Panc1 (cell line): ENCODE measurements at regions not wholly inside any gene's neighbourhood (a gene's known extent, or its start where the extent isn't known, plus 50 kb on each side); places are given as distances from the start of the nearest gene placed in this dataset.
A peak's percentile ranks its signal among the peaks of the same experiment; 100 is the strongest.

Experiments used
- ATAC-seq: fragments of 200-7000 bp; cut with Tn5 transposase; 2 replicates; pipeline ENCODE4 v1.9.1; 2020; ENCODE audit warnings: mild to moderate bottlenecking, moderate library complexity
- BruUV-seq: library from RNA; stranded (reverse); fragments of 400-500 nt; replicated peaks from 2 replicates; lab custom pipeline; 2021; lab: Mats Ljungman, UMichigan
- CTCF ChIA-PET: fragments of 300-600 bp; sonication (Branson Sonifier 250); formaldehyde crosslinking; loops from one replicate; lab custom pipeline; 2022; ENCODE audit warnings: antibody characterized with exemption; lab: Charles Lee
- POLR2A ChIA-PET: fragments of 300-600 bp; sonication (Branson Sonifier 250); formaldehyde crosslinking; loops from one replicate; lab custom pipeline; 2022; ENCODE audit warnings: antibody characterized with exemption; lab: Charles Lee
- DNase-seq: peaks from one replicate; pipeline ENCODE4 v3.0.0-alpha.2; 2010; ENCODE audit warnings: low read depth, low spot score
- H3K27ac ChIP-seq: 2 replicates; pipeline ENCODE4 v1.5.1; 2011; ENCODE audit warnings: mild to moderate bottlenecking, low read length, inconsistent platforms
- H3K27me3 ChIP-seq: fragments of 200-500 bp; sonication (Bioruptor generic); 2 replicates; pipeline ENCODE4 v1.6.0; 2014; ENCODE audit warnings: low read length, inconsistent platforms; ENCODE audit not compliant: control insufficient read depth, insufficient read depth
- H3K36me3 ChIP-seq: fragments of 200-500 bp; sonication (Bioruptor generic); 2 replicates; pipeline ENCODE4 v1.5.1; 2014; ENCODE audit warnings: inconsistent platforms, mild to moderate bottlenecking, low read length, moderate library complexity; ENCODE audit not compliant: control insufficient read depth, insufficient read depth
- H3K4me1 ChIP-seq: 2 replicates; pipeline ENCODE4 v1.5.1; 2011; ENCODE audit warnings: inconsistent platforms, mild to moderate bottlenecking, low read length, moderate library complexity; ENCODE audit not compliant: control insufficient read depth, insufficient read depth
- H3K4me3 ChIP-seq, 2 experiments: 2 replicates each; pipeline ENCODE4 v1.5.1; 2011 to 2012; ENCODE audit warnings: low read depth in 2 of 2, low read length in 2 of 2, mild to moderate bottlenecking in 2 of 2, inconsistent platforms in 1 of 2, moderate library complexity in 1 of 2
- H3K9me3 ChIP-seq: fragments of 200-500 bp; sonication (Bioruptor generic); 2 replicates; pipeline ENCODE4 v1.5.1; 2014; ENCODE audit warnings: low read depth, mild to moderate bottlenecking, inconsistent platforms, low read length, moderate library complexity; ENCODE audit not compliant: control insufficient read depth, insufficient read depth
- CTCF ChIP-seq: fragments of 450-650 bp; IDR thresholded peaks from 2 replicates; pipeline ENCODE4 v1.5.1; 2017; ENCODE audit warnings: mild to moderate bottlenecking
- POLR2AphosphoS5 ChIP-seq: IDR thresholded peaks from 2 replicates; pipeline ENCODE4 v1.6.1; 2012; ENCODE audit warnings: mild to moderate bottlenecking, low read depth, low read length, moderate library complexity
- REST ChIP-seq, 2 experiments: IDR thresholded peaks; 2 replicates each; pipeline ENCODE4 v1.6.1; 2011 to 2012; ENCODE audit warnings: low read depth in 2 of 2, control low read depth in 1 of 2, low read length in 1 of 2, mild to moderate bottlenecking in 1 of 2, moderate library complexity in 1 of 2; ENCODE audit not compliant: insufficient read depth in 1 of 2
- SIN3A ChIP-seq: IDR thresholded peaks from 2 replicates; pipeline ENCODE4 v1.6.1; 2012; ENCODE audit warnings: low read depth, mild to moderate bottlenecking, low read length, moderate library complexity, borderline replicate concordance; ENCODE audit not compliant: insufficient read depth
- TCF7L2 ChIP-seq: IDR thresholded peaks from 2 replicates; pipeline ENCODE4 v1.6.1; 2011; ENCODE audit warnings: mild to moderate bottlenecking, low read depth, low read length, inconsistent platforms
- in situ Hi-C: cut with HindIII; loops from 2 replicates; pipeline ENCODE4 v1.10.0; 2016; ENCODE audit warnings: low sequenced_read_pairs, low pct_unique_long_range_greater_than_20kb
- intact Hi-C: fragments of 100-400 bp; cut with micrococcal nuclease; formaldehyde crosslinking; loops from one replicate; pipeline ENCODE4 v1.10.0; 2022; ENCODE audit not compliant: unreplicated experiment

- intact Hi-C loops (no loop called here), in situ Hi-C loops (no loop called here)
- no TSS peak for BruUV-seq
- no peak overlapping the region for H3K4me3 ChIP-seq
- ChIA-PET CTCF (no interaction called here), POLR2A (no interaction called here)
- H3K4me1 ChIP-seq = no peaks in the 10 kb centered on the region
- no peak overlapping the region for H3K27ac ChIP-seq
- H3K36me3 ChIP-seq = no peaks in the 10 kb centered on the region
- DNase-seq (peak; percentile 35), ATAC-seq (no peak)
- H3K9me3 ChIP-seq = no peaks in the 10 kb centered on the region; the same call in 1 of the 2 replicates
- no peak for TF ChIP-seq POLR2AphosphoS5
- TF ChIP-seq SIN3A = no peak
- TF ChIP-seq REST (IDR thresholded peaks at IDR 0.05; ENCODE audit: insufficient read depth in 1 of 2, low read depth in 2 of 2, low read length in 1 of 2) = no peak
- no peaks in the 10 kb centered on the region for H3K27me3 ChIP-seq
Measured at GRCh38 chr5:166722939-166723338, 1568.5 kb upstream of the WWC1 start.

GRCh38 chr5:166724284-166724683 is 1567.2 kb upstream of the WWC1 start:
- no peaks in the 10 kb centered on the region for H3K4me1 ChIP-seq
- H3K27me3 ChIP-seq = no peaks in the 10 kb centered on the region
- H3K36me3 ChIP-seq = no peaks in the 10 kb centered on the region
- in situ Hi-C loops (no loop called here), intact Hi-C loops (no loop called here)
- ChIA-PET POLR2A (no interaction called here), CTCF (no interaction called here)
- H3K27ac ChIP-seq = no peak overlapping the region
- ATAC-seq (no peak), DNase-seq (peak; percentile 24)
- BruUV-seq = no TSS peak
- no peaks in the 10 kb centered on the region; the same call in 1 of the 2 replicates for H3K9me3 ChIP-seq
- H3K4me3 ChIP-seq = no peak overlapping the region
- TF ChIP-seq TCF7L2 = no peak
- no peak for TF ChIP-seq SIN3A
- TF ChIP-seq POLR2AphosphoS5 = no peak
- no peak for TF ChIP-seq CTCF
- TF ChIP-seq REST (IDR thresholded peaks at IDR 0.05; ENCODE audit: insufficient read depth in 1 of 2, low read depth in 2 of 2, low read length in 1 of 2) = no peak
